Stomach (tissue), 8 donors: ENCODE measurements at regions not wholly inside any gene's neighbourhood (a gene's known extent, or its start where the extent isn't known, plus 50 kb on each side); places are given as distances from the start of the nearest gene placed in this dataset.
A peak's percentile ranks its signal among the peaks of the same experiment; 100 is the strongest.

Experiments used
- DNase-seq, 2 donors: peaks; one replicate each; pipeline versions ENCODE4 v3.0.0 to v3.0.0-alpha.2; 2013 to 2019
- H3K27ac ChIP-seq, 5 donors: fragments of 200-600 bp in 4 of 5; sonication (generic) in 4 of 5; one replicate each; pipeline ENCODE4 v1.5.1; 2013 to 2019; ENCODE audit warnings: mild to moderate bottlenecking in 1 of 5, moderate library complexity in 1 of 5
- H3K27me3 ChIP-seq, 3 donors: fragments of 200-600 bp; sonication (generic); one replicate each; pipeline ENCODE4 v1.5.1; 2017 to 2019; ENCODE audit warnings: mixed run types in 1 of 3
- H3K36me3 ChIP-seq, 4 donors: fragments of 200-600 bp; sonication (generic); 1 replicate in 3 of 4; 2 replicates in 1 of 4; pipeline ENCODE4 v1.5.1; 2016 to 2019
- H3K4me1 ChIP-seq, 4 donors: fragments of 200-600 bp; sonication (generic); one replicate each; pipeline ENCODE4 v1.5.1; 2016 to 2019
- H3K4me3 ChIP-seq, 4 donors: fragments of 200-600 bp; sonication (generic) in 3 of 4; one replicate each; pipeline ENCODE4 v1.5.1; 2016 to 2019; ENCODE audit warnings: mild to moderate bottlenecking in 1 of 4
- H3K9me3 ChIP-seq, 4 donors: fragments of 200-600 bp; sonication (generic); one replicate each; pipeline ENCODE4 v1.5.1; 2016 to 2019
- CTCF ChIP-seq, 7 experiments: fragments of 450-650 bp in 4 of 7; fragments of 200-600 bp in 3 of 7; sonication (generic) in 3 of 7; IDR thresholded peaks; one replicate each; pipeline ENCODE4 v1.5.1; 2016 to 2019; ENCODE audit warnings: antibody characterized with exemption in 7 of 7, control low read depth in 2 of 7, mild to moderate bottlenecking in 1 of 7
- EP300 ChIP-seq: sonication (generic); formaldehyde crosslinking; IDR thresholded peaks from one replicate; pipeline ENCODE4 v1.6.1; 2017; ENCODE audit warnings: antibody characterized with exemption
- POLR2A ChIP-seq, 4 donors: fragments of 450-650 bp; IDR thresholded peaks; one replicate each; pipeline ENCODE4 v1.6.1; 2016; ENCODE audit warnings: antibody characterized with exemption in 4 of 4, control low read depth in 2 of 4, mild to moderate bottlenecking in 1 of 4, moderate library complexity in 1 of 4
- POLR2AphosphoS5 ChIP-seq, 3 donors: sonication (generic); formaldehyde crosslinking; IDR thresholded peaks; one replicate each; pipeline ENCODE4 v1.6.1; 2016; ENCODE audit warnings: antibody characterized with exemption in 3 of 3
- WGBS, 5 donors: extraction: QIAGEN DNeasy Blood & Tissue Kit in 3 of 5; methylation state at CpG; one replicate each; pipeline versions ENCODE4 v1.1.5 to v1.1.7; 2013 to 2018; 5-methylcytosine and 5-hydroxymethylcytosine counted together
- intact Hi-C: fragments of 100-400 bp; cut with DNase I; formaldehyde crosslinking; loops from one replicate; pipeline ENCODE4 v1.15.1; 2023; ENCODE audit warnings: low total_unique reads
- donor health status: healthy with polysubstance abuse.
- donor health status: Bipolar disorder and iron deficiency.
- donor health status: healthy.

GRCh38 chr22:22410121-22410520 is 98.4 kb downstream of the ZNF280B start:
- TF ChIP-seq EP300 (no peak), POLR2A (IDR thresholded peaks at IDR 0.05) (no peak), CTCF (IDR thresholded peaks at IDR 0.05) (no peak), POLR2AphosphoS5 (IDR thresholded peaks at IDR 0.05) (no peak)
- 32 to 51% (median 41%) methylated on average over 4 to 5 of the region's 5 CpGs for WGBS, 5 donors
- Histone ChIP-seq H3K27ac (no peak overlapping the region), H3K4me3 (no peak overlapping the region), H3K9me3 (peaks cover 0 to 13% (median 0%) of the 10 kb centered on the region in 4 donors), H3K27me3 (peaks cover 0 to 32% (median 0%) of the 10 kb centered on the region in 3 donors), H3K36me3 (no peaks in the 10 kb centered on the region), H3K4me1 (no peaks in the 10 kb centered on the region)
- intact Hi-C loops = no loop called here
- peak in 1 of 2 donors; percentile 62 for DNase-seq

GRCh38 chr22:22410677-22411076 is 97.9 kb downstream of the ZNF280B start:
- WGBS, 5 donors = 56 to 69% (median 65%) methylated on average over 3 of the region's 3 CpGs
- no peak for TF ChIP-seq CTCF (IDR thresholded peaks at IDR 0.05)
- TF ChIP-seq POLR2AphosphoS5 (IDR thresholded peaks at IDR 0.05) = no peak
- no peak for TF ChIP-seq EP300
- no peak for TF ChIP-seq POLR2A (IDR thresholded peaks at IDR 0.05)
- no peaks in the 10 kb centered on the region for H3K36me3 ChIP-seq
- DNase-seq = no peak
- no peak overlapping the region for H3K4me3 ChIP-seq
- no peaks in the 10 kb centered on the region for H3K4me1 ChIP-seq
- H3K27ac ChIP-seq = no peak overlapping the region
- peaks cover 0 to 13% (median 0%) of the 10 kb centered on the region in 4 donors for H3K9me3 ChIP-seq
- peaks cover 0 to 37% (median 5%) of the 10 kb centered on the region in 3 donors for H3K27me3 ChIP-seq
- intact Hi-C loops = no loop called here

GRCh38 chr22:22414266-22414665 is 94.3 kb downstream of the ZNF280B start:
- no peaks in the 10 kb centered on the region for H3K4me1 ChIP-seq
- peaks cover 0 to 13% (median 0%) of the 10 kb centered on the region in 4 donors for H3K9me3 ChIP-seq
- H3K27me3 ChIP-seq = peaks cover 0 to 56% (median 13%) of the 10 kb centered on the region in 3 donors
- no peaks in the 10 kb centered on the region for H3K36me3 ChIP-seq
- no peak overlapping the region for H3K27ac ChIP-seq
- intact Hi-C loops = no loop called here
- DNase-seq = no peak
- WGBS, 5 donors = 42 to 59% (median 49%) methylated on average over 1 of the region's 1 CpG
- H3K4me3 ChIP-seq = no peak overlapping the region
- TF ChIP-seq POLR2AphosphoS5 (IDR thresholded peaks at IDR 0.05) (no peak), EP300 (no peak), CTCF (IDR thresholded peaks at IDR 0.05) (no peak)

- 77 to 82% (median 80%) methylated on average over 9 of the region's 9 CpGs for WGBS, 5 donors
These were observed 90.9 kb downstream of the ZNF280B start for GRCh38 chr22:22417495-22418162.

More at GRCh38 chr22:22417495-22418162, 90.9 kb downstream of the ZNF280B start:
- DNase-seq = no peak
- Histone ChIP-seq H3K27ac (no peak overlapping the region), H3K9me3 (peaks cover 0 to 9% (median 0%) of the 10 kb centered on the region in 4 donors), H3K27me3 (peaks cover 4 to 65% (median 13%) of the 10 kb centered on the region in 3 donors), H3K36me3 (no peaks in the 10 kb centered on the region), H3K4me3 (no peak overlapping the region), H3K4me1 (no peaks in the 10 kb centered on the region)
- TF ChIP-seq POLR2AphosphoS5 (IDR thresholded peaks at IDR 0.05) (no peak), EP300 (no peak), CTCF (IDR thresholded peaks at IDR 0.05) (no peak), POLR2A (IDR thresholded peaks at IDR 0.05) (no peak)
- intact Hi-C loops = no loop called here
